ENCODE measurements at regions not wholly inside any gene's neighbourhood (a gene's known extent, or its start where the extent isn't known, plus 50 kb on each side); places are given as distances from the start of the nearest gene placed in this dataset.
"Not testable (repeated sequence)": the region's sequence is repeated elsewhere in the genome, so short reads cannot be mapped to it uniquely, and the experiment has no call there.

GRCh38 chr12:46480316-46480715, 107.7 kb upstream of the SLC38A2 start:
- H3K4me3 ChIP-seq (ENCODE audit: insufficient read depth, low read depth, low read length, poor library complexity, severe bottlenecking) = no peak overlapping the region
- no peaks in the 10 kb centered on the region for H3K4me1 ChIP-seq (ENCODE audit: control insufficient read depth, insufficient read depth, low read length, poor library complexity, severe bottlenecking)
- no peaks in the 10 kb centered on the region for H3K9me3 ChIP-seq (ENCODE audit: control insufficient read depth, low read length)
- H3K27ac ChIP-seq (ENCODE audit: insufficient read depth, low read length, poor library complexity, severe bottlenecking) = no peak overlapping the region
- DNase-seq = no peak
- no peaks in the 10 kb centered on the region for H3K27me3 ChIP-seq (replicated peaks; ENCODE audit: control insufficient read depth, insufficient read depth, low read length, poor library complexity, severe bottlenecking)
- no peaks in the 10 kb centered on the region for H3K36me3 ChIP-seq (ENCODE audit: control insufficient read depth, insufficient read depth, low read length)

DNA sequence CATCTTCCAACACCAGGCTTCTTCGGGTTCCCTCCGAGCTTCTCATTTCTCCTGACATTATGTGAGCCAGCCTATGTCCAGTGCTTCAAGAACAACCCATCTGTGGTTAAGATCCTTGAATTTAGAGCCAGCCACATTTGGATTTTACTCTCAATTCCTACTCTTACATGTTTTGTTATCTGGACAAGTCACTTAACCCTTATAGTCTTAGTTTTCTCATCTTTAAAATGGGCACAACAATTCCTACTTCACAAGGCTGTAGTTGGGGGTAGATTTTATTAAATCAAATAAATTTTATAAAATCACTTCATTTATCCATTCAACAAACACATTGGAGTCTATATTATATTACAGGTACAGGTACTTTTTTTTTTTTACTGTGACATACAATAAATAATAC, 105.5 kb upstream of the SLC38A2 start:
- H3K27ac ChIP-seq (ENCODE audit: insufficient read depth, low read length, poor library complexity, severe bottlenecking) = no peak overlapping the region
- no peaks in the 10 kb centered on the region for H3K4me1 ChIP-seq (ENCODE audit: control insufficient read depth, insufficient read depth, low read length, poor library complexity, severe bottlenecking)
- no peaks in the 10 kb centered on the region for H3K36me3 ChIP-seq (ENCODE audit: control insufficient read depth, insufficient read depth, low read length)
- H3K27me3 ChIP-seq (replicated peaks; ENCODE audit: control insufficient read depth, insufficient read depth, low read length, poor library complexity, severe bottlenecking) = no peaks in the 10 kb centered on the region
- DNase-seq = no peak
- no peak overlapping the region for H3K4me3 ChIP-seq (ENCODE audit: insufficient read depth, low read depth, low read length, poor library complexity, severe bottlenecking)
- H3K9me3 ChIP-seq (ENCODE audit: control insufficient read depth, low read length) = no peaks in the 10 kb centered on the region

DNA sequence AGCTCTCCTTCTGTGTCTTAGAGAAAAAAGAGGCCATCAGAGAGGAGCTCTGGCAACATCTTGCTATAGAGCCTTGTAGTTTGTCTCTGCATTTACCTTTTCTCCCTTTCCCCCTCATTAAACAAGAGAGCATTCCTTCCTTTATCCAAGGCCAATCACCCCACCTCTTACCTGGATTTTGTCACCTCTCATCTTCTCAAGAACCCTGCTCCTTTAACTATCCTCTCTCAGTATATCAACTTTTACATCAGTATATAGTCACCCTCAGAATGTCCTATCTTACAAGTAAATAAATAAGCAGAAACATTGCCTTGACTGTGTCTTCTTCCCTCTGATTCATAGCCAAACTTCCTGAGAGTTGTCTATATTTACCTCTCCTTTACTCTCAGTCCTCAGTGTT, 105.0 kb upstream of the SLC38A2 start:
- H3K36me3 ChIP-seq (ENCODE audit: control insufficient read depth, insufficient read depth, low read length) = no peaks in the 10 kb centered on the region

DNA sequence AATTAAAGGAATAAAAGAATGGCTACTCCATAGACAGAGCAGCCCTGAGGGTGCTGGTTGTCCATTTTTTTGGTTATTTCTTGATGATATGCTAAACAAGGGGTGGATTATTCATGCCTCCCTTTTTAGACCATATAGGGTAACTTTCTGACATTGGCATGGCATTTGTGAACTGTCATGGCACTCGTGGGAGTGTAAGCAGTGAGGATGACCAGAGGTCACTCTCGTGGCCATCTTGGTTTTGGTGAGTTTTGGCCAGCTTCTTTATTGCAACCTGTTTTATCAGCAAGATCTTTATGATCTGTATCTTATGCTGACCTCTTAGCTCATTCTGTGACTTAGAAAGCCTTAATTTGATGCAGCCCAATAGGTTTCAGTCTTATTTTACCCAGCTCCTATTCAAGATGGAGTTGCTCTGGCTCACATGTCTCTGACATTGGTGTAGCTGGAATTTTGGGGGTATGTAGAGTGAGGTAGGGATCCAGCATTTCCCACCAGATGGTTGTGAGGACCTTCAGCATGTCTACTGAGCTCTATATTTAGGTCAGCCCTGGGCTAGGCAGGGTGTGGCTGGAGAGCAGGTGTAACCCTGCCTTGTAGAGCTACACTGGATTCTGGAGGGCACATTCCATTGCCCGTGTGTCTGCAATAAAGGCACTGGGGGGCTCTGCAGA, 103.5 kb upstream of the SLC38A2 start:
- Histone ChIP-seq H3K36me3 (ENCODE audit: control insufficient read depth, insufficient read depth, low read length) (no peaks in the 10 kb centered on the region), H3K27me3 (replicated peaks; ENCODE audit: control insufficient read depth, insufficient read depth, low read length, poor library complexity, severe bottlenecking) (no peaks in the 10 kb centered on the region), H3K27ac (ENCODE audit: insufficient read depth, low read length, poor library complexity, severe bottlenecking) (no peak overlapping the region), H3K9me3 (ENCODE audit: control insufficient read depth, low read length) (no peaks in the 10 kb centered on the region), H3K4me3 (ENCODE audit: insufficient read depth, low read depth, low read length, poor library complexity, severe bottlenecking) (no peak overlapping the region), H3K4me1 (ENCODE audit: control insufficient read depth, insufficient read depth, low read length, poor library complexity, severe bottlenecking) (no peaks in the 10 kb centered on the region)
- no peak for DNase-seq

More for the DNA sequence above, 105.0 kb upstream of the SLC38A2 start:
- no peaks in the 10 kb centered on the region for H3K9me3 ChIP-seq (ENCODE audit: control insufficient read depth, low read length)
- no peak for DNase-seq
- no peak overlapping the region for H3K27ac ChIP-seq (ENCODE audit: insufficient read depth, low read length, poor library complexity, severe bottlenecking)
- no peak overlapping the region for H3K4me3 ChIP-seq (ENCODE audit: insufficient read depth, low read depth, low read length, poor library complexity, severe bottlenecking)
- no peaks in the 10 kb centered on the region for H3K4me1 ChIP-seq (ENCODE audit: control insufficient read depth, insufficient read depth, low read length, poor library complexity, severe bottlenecking)
- no peaks in the 10 kb centered on the region for H3K27me3 ChIP-seq (replicated peaks; ENCODE audit: control insufficient read depth, insufficient read depth, low read length, poor library complexity, severe bottlenecking)

DNA sequence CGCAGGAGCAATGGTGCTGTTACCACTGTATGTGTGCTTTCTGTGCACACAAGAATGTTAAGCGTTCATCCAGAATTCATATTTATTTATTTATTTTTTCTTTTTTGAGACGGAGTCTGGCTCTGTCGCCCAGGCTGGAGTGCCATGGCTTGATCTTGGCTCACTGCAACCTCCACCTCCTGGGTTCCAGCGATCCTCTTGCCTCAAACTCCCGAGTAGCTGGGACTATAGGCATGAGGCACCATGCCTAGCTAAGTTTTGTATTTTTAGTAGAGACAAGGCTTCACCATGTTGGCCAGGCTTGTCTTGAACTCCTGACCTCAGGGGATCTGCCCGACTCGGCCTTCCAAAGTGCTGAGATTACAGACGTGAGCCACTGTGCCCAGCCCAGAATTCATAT, 101.8 kb upstream of the SLC38A2 start:
- not testable (repeated sequence) for H3K27me3 ChIP-seq (replicated peaks; ENCODE audit: control insufficient read depth, insufficient read depth, low read length, poor library complexity, severe bottlenecking); H3K4me3 ChIP-seq (ENCODE audit: insufficient read depth, low read depth, low read length, poor library complexity, severe bottlenecking); DNase-seq; H3K9me3 ChIP-seq (ENCODE audit: control insufficient read depth, low read length); H3K27ac ChIP-seq (ENCODE audit: insufficient read depth, low read length, poor library complexity, severe bottlenecking); H3K36me3 ChIP-seq (ENCODE audit: control insufficient read depth, insufficient read depth, low read length); H3K4me1 ChIP-seq (ENCODE audit: control insufficient read depth, insufficient read depth, low read length, poor library complexity, severe bottlenecking)

DNA sequence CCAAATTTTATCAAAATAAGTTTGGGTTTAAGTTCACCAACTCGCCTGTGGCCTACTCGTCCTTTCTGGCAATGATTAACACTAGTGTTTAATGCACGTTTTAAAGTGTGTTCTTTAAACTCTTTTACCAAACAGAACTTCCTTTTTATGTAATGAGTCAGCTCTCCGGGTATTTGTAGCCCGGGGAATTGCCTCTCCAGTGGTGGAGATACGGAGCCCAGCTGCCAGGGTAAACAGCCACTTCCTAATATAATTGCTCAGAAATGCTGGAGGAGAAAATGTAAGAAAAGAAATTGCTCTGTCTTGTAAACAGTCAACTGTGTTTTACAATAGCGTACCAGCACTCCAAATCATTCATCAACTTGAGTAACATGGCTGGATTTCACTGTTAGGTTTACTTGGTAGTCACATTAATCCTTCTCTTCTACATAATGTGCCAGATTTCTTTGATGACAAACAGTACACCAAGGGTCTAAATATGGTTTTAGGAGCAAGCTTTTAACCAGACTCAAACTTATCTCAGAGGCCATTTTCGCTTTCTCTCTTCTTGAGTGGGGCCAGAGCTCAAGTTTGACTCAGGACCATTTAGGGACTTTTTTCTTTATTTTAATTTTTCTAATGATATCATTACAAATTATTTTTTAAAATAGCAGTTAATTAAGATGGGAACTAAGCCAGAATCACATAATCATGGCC, 101.2 kb upstream of the SLC38A2 start:
- no peaks in the 10 kb centered on the region for H3K36me3 ChIP-seq (ENCODE audit: control insufficient read depth, insufficient read depth, low read length)
- no peak overlapping the region for H3K27ac ChIP-seq (ENCODE audit: insufficient read depth, low read length, poor library complexity, severe bottlenecking)
- no peak for DNase-seq
- H3K27me3 ChIP-seq (replicated peaks; ENCODE audit: control insufficient read depth, insufficient read depth, low read length, poor library complexity, severe bottlenecking) = no peaks in the 10 kb centered on the region
- H3K4me1 ChIP-seq (ENCODE audit: control insufficient read depth, insufficient read depth, low read length, poor library complexity, severe bottlenecking) = no peaks in the 10 kb centered on the region
- H3K4me3 ChIP-seq (ENCODE audit: insufficient read depth, low read depth, low read length, poor library complexity, severe bottlenecking) = no peak overlapping the region
- no peaks in the 10 kb centered on the region for H3K9me3 ChIP-seq (ENCODE audit: control insufficient read depth, low read length)

GRCh38 chr12:46472893-46473633, 100.5 kb upstream of the SLC38A2 start:
- Histone ChIP-seq H3K9me3 (ENCODE audit: control insufficient read depth, low read length) (no peaks in the 10 kb centered on the region), H3K4me1 (ENCODE audit: control insufficient read depth, insufficient read depth, low read length, poor library complexity, severe bottlenecking) (no peaks in the 10 kb centered on the region), H3K4me3 (ENCODE audit: insufficient read depth, low read depth, low read length, poor library complexity, severe bottlenecking) (no peak overlapping the region), H3K27ac (ENCODE audit: insufficient read depth, low read length, poor library complexity, severe bottlenecking) (no peak overlapping the region), H3K27me3 (replicated peaks; ENCODE audit: control insufficient read depth, insufficient read depth, low read length, poor library complexity, severe bottlenecking) (no peaks in the 10 kb centered on the region), H3K36me3 (ENCODE audit: control insufficient read depth, insufficient read depth, low read length) (no peaks in the 10 kb centered on the region)
- DNase-seq = no peak

DNA sequence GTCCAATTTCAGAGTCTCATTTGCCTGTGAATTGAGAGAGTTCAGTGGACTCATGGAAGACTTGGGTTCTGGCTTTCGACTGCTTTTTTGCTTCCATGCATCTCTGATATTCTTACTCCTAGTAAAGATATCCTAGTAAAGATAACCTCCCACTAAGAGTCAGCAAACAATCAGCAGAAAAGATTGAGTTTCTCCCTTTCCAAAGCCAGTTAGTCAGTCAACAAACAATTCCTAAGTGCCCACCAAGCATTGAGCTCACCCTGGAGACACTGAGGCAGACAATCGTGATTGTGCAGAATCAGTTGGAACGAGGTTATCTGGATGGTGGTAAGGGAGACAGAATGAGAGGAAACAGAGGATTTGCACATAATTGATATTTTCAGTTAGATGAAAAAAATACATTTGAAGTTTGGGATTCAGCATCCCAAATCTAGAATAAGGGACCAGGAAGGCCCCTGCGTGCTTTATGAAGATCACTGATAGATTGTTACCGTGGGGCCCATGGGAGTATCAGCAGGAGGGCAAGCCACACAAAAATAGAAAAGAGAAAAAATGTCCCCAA, 99.7 kb upstream of the SLC38A2 start:
- Histone ChIP-seq H3K9me3 (ENCODE audit: control insufficient read depth, low read length) (no peaks in the 10 kb centered on the region), H3K27ac (ENCODE audit: insufficient read depth, low read length, poor library complexity, severe bottlenecking) (no peak overlapping the region), H3K4me3 (ENCODE audit: insufficient read depth, low read depth, low read length, poor library complexity, severe bottlenecking) (no peak overlapping the region), H3K4me1 (ENCODE audit: control insufficient read depth, insufficient read depth, low read length, poor library complexity, severe bottlenecking) (no peaks in the 10 kb centered on the region), H3K36me3 (ENCODE audit: control insufficient read depth, insufficient read depth, low read length) (no peaks in the 10 kb centered on the region), H3K27me3 (replicated peaks; ENCODE audit: control insufficient read depth, insufficient read depth, low read length, poor library complexity, severe bottlenecking) (no peaks in the 10 kb centered on the region)
- DNase-seq = no peak

DNA sequence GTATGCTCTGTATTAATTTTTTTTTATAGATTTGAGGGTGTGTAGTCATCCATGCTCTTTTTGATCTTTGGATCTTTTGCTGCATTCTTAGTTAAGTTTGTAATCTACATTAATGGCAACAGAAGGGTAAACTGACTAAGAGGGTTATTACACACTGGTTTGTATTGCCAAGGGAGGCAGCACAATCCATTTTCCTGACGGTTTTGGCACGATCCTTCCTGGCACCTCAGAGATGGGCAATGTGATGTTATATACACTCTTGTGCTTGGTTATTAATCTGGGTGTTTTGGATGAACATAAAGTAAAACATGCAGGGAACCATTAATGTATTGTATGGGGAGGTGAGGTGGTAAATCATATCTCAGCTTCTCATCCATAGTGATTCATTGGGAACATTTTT, 98.8 kb upstream of the SLC38A2 start:
- no peak overlapping the region for H3K4me3 ChIP-seq (ENCODE audit: insufficient read depth, low read depth, low read length, poor library complexity, severe bottlenecking)
- no peak for DNase-seq
- no peaks in the 10 kb centered on the region for H3K27me3 ChIP-seq (replicated peaks; ENCODE audit: control insufficient read depth, insufficient read depth, low read length, poor library complexity, severe bottlenecking)
- no peaks in the 10 kb centered on the region for H3K36me3 ChIP-seq (ENCODE audit: control insufficient read depth, insufficient read depth, low read length)
- no peak overlapping the region for H3K27ac ChIP-seq (ENCODE audit: insufficient read depth, low read length, poor library complexity, severe bottlenecking)
- H3K9me3 ChIP-seq (ENCODE audit: control insufficient read depth, low read length) = no peaks in the 10 kb centered on the region
- H3K4me1 ChIP-seq (ENCODE audit: control insufficient read depth, insufficient read depth, low read length, poor library complexity, severe bottlenecking) = no peaks in the 10 kb centered on the region

- H3K27ac ChIP-seq (ENCODE audit: insufficient read depth, low read length, poor library complexity, severe bottlenecking) = no peak overlapping the region
- H3K9me3 ChIP-seq (ENCODE audit: control insufficient read depth, low read length) = no peaks in the 10 kb centered on the region
- no peak overlapping the region for H3K4me3 ChIP-seq (ENCODE audit: insufficient read depth, low read depth, low read length, poor library complexity, severe bottlenecking)
- no peaks in the 10 kb centered on the region for H3K36me3 ChIP-seq (ENCODE audit: control insufficient read depth, insufficient read depth, low read length)
- no peaks in the 10 kb centered on the region for H3K27me3 ChIP-seq (replicated peaks; ENCODE audit: control insufficient read depth, insufficient read depth, low read length, poor library complexity, severe bottlenecking)
- H3K4me1 ChIP-seq (ENCODE audit: control insufficient read depth, insufficient read depth, low read length, poor library complexity, severe bottlenecking) = no peaks in the 10 kb centered on the region
- no peak for DNase-seq
These were observed 98.4 kb upstream of the SLC38A2 start for GRCh38 chr12:46470975-46471374.
